Trophoblast cell (in vitro differentiated cells and primary cell): ENCODE measurements at regions not wholly inside any gene's neighbourhood (a gene's known extent, or its start where the extent isn't known, plus 50 kb on each side); places are given as distances from the start of the nearest gene placed in this dataset.

Source experiments
- DNase-seq, 2 donors: peaks; one replicate each; pipeline ENCODE4 v3.0.0-alpha.2; 2016
- H2AFZ ChIP-seq: 2 replicates; pipeline ENCODE4 v1.6.1; 2013; ENCODE audit warnings: low read length, moderate library complexity, mild to moderate bottlenecking; ENCODE audit not compliant: insufficient read depth, poor library complexity
- H2AK5ac ChIP-seq: 2 replicates; pipeline ENCODE4 v1.6.1; 2013; ENCODE audit warnings: mild to moderate bottlenecking, low read length
- H2BK120ac ChIP-seq: 2 replicates; pipeline ENCODE4 v1.6.1; 2013; ENCODE audit warnings: low read length, mild to moderate bottlenecking, moderate library complexity; ENCODE audit not compliant: insufficient read depth, poor library complexity
- H2BK12ac ChIP-seq: 2 replicates; pipeline ENCODE4 v1.6.1; 2013; ENCODE audit warnings: mild to moderate bottlenecking, low read length, moderate library complexity
- H2BK5ac ChIP-seq: 2 replicates; pipeline ENCODE4 v1.6.1; 2013; ENCODE audit warnings: low read length, low read depth, moderate library complexity, mild to moderate bottlenecking; ENCODE audit not compliant: poor library complexity
- H3K14ac ChIP-seq: 2 replicates; pipeline ENCODE4 v1.6.1; 2013; ENCODE audit warnings: mild to moderate bottlenecking, low read length
- H3K18ac ChIP-seq: 2 replicates; pipeline ENCODE4 v1.6.1; 2013; ENCODE audit warnings: mild to moderate bottlenecking, low read length
- H3K23ac ChIP-seq: 2 replicates; pipeline ENCODE4 v1.6.1; 2013; ENCODE audit warnings: low read length
- H3K27ac ChIP-seq: 2 replicates; pipeline ENCODE4 v1.5.1; 2013; ENCODE audit warnings: low read depth, mild to moderate bottlenecking, inconsistent platforms, low read length, moderate library complexity
- H3K27me3 ChIP-seq: 2 replicates; pipeline ENCODE4 v1.6.1; 2013; ENCODE audit warnings: inconsistent platforms, mild to moderate bottlenecking, low read length, moderate library complexity; ENCODE audit not compliant: insufficient read depth
- H3K36me3 ChIP-seq, 2 experiments: 1 replicate in 1 of 2; 2 replicates in 1 of 2; pipeline ENCODE4 v1.6.1; 2013; ENCODE audit warnings: low read length in 2 of 2, mild to moderate bottlenecking in 2 of 2, moderate library complexity in 1 of 2; ENCODE audit not compliant: insufficient read depth in 2 of 2, control insufficient read depth in 1 of 2
- H3K4ac ChIP-seq: 2 replicates; pipeline ENCODE4 v1.6.1; 2013; ENCODE audit warnings: low read depth, mild to moderate bottlenecking, low read length, moderate library complexity
- H3K4me1 ChIP-seq, 2 experiments: 1 replicate in 1 of 2; 2 replicates in 1 of 2; pipeline ENCODE4 v1.6.1; 2013; ENCODE audit warnings: low read length in 2 of 2, mild to moderate bottlenecking in 2 of 2, moderate library complexity in 1 of 2; ENCODE audit not compliant: insufficient read depth in 2 of 2, control insufficient read depth in 1 of 2
- H3K4me2 ChIP-seq: 2 replicates; pipeline ENCODE4 v1.6.1; 2013; ENCODE audit warnings: inconsistent platforms, mild to moderate bottlenecking, low read length, moderate library complexity
- H3K4me3 ChIP-seq: 2 replicates; pipeline ENCODE4 v1.5.1; 2013; ENCODE audit warnings: mild to moderate bottlenecking, low read depth, low read length, inconsistent platforms
- H3K79me1 ChIP-seq: one replicate; pipeline ENCODE4 v1.6.1; 2013; ENCODE audit warnings: low read length
- H3K79me2 ChIP-seq: 2 replicates; pipeline ENCODE4 v1.6.1; 2013; ENCODE audit warnings: low read length, mild to moderate bottlenecking; ENCODE audit not compliant: control insufficient read depth, insufficient read depth, poor library complexity
- H3K9ac ChIP-seq: 2 replicates; pipeline ENCODE4 v1.6.1; 2013; ENCODE audit warnings: mild to moderate bottlenecking, low read length
- H3K9me3 ChIP-seq: 2 replicates; pipeline ENCODE4 v1.6.1; 2013; ENCODE audit warnings: low read depth, mild to moderate bottlenecking, control low read depth, inconsistent platforms, low read length; ENCODE audit not compliant: insufficient read depth
- H4K12ac ChIP-seq: 2 replicates; pipeline ENCODE4 v1.6.1; 2013; ENCODE audit warnings: low read depth, mild to moderate bottlenecking, low read length, moderate library complexity
- H4K8ac ChIP-seq: 2 replicates; pipeline ENCODE4 v1.6.1; 2013; ENCODE audit warnings: low read depth, mild to moderate bottlenecking, low read length, moderate library complexity
- H4K91ac ChIP-seq: one replicate; pipeline ENCODE4 v1.6.1; 2013; ENCODE audit warnings: low read depth, mild to moderate bottlenecking, low read length, moderate library complexity
- WGBS: extraction: QIAGEN DNeasy Blood & Tissue Kit; methylation state at CpG from one replicate; pipeline ENCODE4 v1.1.7; 2013; ENCODE audit warnings: missing lambda C conversion rate; ENCODE audit not compliant: insufficient read length, insufficient coverage; ENCODE audit errors: extremely low coverage; 5-methylcytosine and 5-hydroxymethylcytosine counted together

DNA sequence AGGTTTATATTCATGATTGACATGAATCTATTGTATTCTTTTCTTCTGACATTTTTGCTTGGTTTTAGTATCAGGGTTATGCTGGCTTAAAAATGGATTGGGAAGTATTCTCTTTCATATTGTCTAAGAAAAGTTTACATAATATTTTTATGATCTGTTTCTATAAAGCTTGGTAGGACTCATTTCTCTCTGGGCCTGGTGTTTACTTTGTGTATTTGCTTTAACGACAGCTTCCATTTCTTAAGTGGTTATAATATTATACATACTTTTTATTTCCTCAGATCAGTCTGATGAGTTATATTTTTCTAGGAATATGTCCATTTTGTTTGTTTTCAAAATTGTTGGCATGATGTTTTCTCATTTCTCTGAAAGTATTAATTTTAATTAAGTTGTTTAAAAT lies 117.9 kb upstream of the IL12A start:
- WGBS = no CpG with 5 or more reads among the region's 1 CpG
- Histone ChIP-seq H3K4me1 (no peaks in the 10 kb centered on the region), H2BK120ac (no peak overlapping the region), H4K12ac (no peak overlapping the region), H3K9ac (no peak overlapping the region), H3K79me1 (no peaks in the 10 kb centered on the region), H3K36me3 (peaks cover 3% of the 10 kb centered on the region in 2 experiments), H3K4me3 (no peak overlapping the region), H2AFZ (no peak overlapping the region), H3K4ac (no peak overlapping the region), H2AK5ac (no peak overlapping the region), H3K9me3 (no peaks in the 10 kb centered on the region), H2BK12ac (no peak overlapping the region), H3K4me2 (no peak overlapping the region), H3K14ac (no peak overlapping the region), H3K18ac (no peak overlapping the region), H3K27ac (no peak overlapping the region), H4K8ac (no peak overlapping the region), H4K91ac (no peak overlapping the region), H3K79me2 (no peaks in the 10 kb centered on the region), H3K27me3 (no peaks in the 10 kb centered on the region), H2BK5ac (no peak overlapping the region), H3K23ac (no peak overlapping the region)
- no peak for DNase-seq

DNA sequence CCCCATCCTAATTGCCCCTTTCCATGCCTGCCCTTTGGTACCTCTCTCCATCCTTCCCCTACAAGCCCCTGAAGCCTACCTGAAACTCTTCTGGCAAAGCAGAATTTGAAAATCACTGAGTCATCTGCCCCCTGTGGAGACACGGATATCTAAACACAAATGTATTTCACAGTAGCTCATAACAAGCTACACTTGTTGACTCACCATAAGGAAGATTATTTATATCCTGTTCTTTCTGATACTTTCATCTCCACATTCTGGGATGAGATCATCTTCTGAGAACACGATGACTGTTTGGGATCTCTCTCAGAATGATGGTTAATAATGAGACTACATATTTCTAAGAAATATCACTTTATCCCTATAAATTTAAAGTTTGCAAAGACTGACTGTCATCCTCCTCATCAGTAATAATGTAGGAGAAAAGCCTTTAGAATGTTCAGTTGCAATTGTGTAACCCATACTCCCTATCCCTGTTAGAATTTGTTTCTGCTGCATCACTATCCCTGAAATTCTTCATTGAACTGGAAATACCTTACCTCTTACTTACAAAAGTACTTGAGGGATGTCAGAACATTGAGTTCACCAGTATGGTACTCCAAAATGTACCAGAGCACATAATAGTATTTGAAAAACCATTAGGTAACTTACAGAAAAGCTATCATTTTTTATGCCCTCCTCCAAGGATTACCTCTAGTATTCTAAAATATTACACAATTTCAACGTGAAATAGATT lies 116.1 kb upstream of the IL12A start:
- Histone ChIP-seq H3K27me3 (no peaks in the 10 kb centered on the region), H4K91ac (no peak overlapping the region), H3K79me1 (no peaks in the 10 kb centered on the region), H3K27ac (no peak overlapping the region), H2BK12ac (no peak overlapping the region), H3K79me2 (no peaks in the 10 kb centered on the region), H3K9me3 (no peaks in the 10 kb centered on the region), H2AFZ (no peak overlapping the region), H3K18ac (no peak overlapping the region), H2AK5ac (no peak overlapping the region), H3K9ac (no peak overlapping the region), H2BK120ac (no peak overlapping the region), H3K36me3 (peaks cover under 1 to 4% of the 10 kb centered on the region in 2 experiments), H4K12ac (no peak overlapping the region), H2BK5ac (no peak overlapping the region), H4K8ac (no peak overlapping the region), H3K4me1 (no peaks in the 10 kb centered on the region), H3K4ac (no peak overlapping the region), H3K4me3 (no peak overlapping the region), H3K4me2 (no peak overlapping the region), H3K14ac (no peak overlapping the region), H3K23ac (no peak overlapping the region)
- DNase-seq = no peak
- no CpG with 5 or more reads among the region's 3 CpGs for WGBS

DNA sequence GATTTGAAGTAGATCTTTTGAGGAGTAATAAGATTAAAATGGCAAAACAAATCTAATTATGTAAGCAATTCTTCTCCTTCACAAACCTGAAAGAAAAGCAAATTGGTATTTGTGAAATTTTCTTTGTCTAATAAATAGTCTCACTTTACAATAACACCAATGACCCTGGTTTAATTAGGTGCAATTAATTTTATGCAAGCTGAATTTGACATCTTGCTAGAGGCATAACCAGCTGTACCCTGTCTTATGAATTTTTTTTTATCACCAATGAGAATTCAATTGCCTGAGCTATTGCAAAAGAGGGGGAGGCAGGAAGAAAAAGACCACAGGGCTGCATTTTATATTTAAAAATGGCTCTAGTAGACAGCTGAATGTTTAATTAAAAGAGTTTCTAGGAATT lies 113.5 kb upstream of the IL12A start:
- H3K9ac ChIP-seq = no peak overlapping the region
- no peak overlapping the region for H2BK120ac ChIP-seq
- H2AFZ ChIP-seq = no peak overlapping the region
- H3K14ac ChIP-seq = no peak overlapping the region
- no peak overlapping the region for H4K8ac ChIP-seq
- H3K4me2 ChIP-seq = no peak overlapping the region
- H3K4ac ChIP-seq = no peak overlapping the region
- no peaks in the 10 kb centered on the region for H3K27me3 ChIP-seq
- H3K79me2 ChIP-seq = no peaks in the 10 kb centered on the region
- H4K91ac ChIP-seq = no peak overlapping the region
- H3K23ac ChIP-seq = no peak overlapping the region
- no peak overlapping the region for H3K18ac ChIP-seq
- H3K4me3 ChIP-seq = no peak overlapping the region
- H2AK5ac ChIP-seq = no peak overlapping the region
- H3K9me3 ChIP-seq = no peaks in the 10 kb centered on the region
- H3K4me1 ChIP-seq = no peaks in the 10 kb centered on the region
- H4K12ac ChIP-seq = no peak overlapping the region
- H3K27ac ChIP-seq = no peak overlapping the region
- H3K36me3 ChIP-seq = peaks cover 0 to 4% of the 10 kb centered on the region in 2 experiments
- no peak for DNase-seq
- no peaks in the 10 kb centered on the region for H3K79me1 ChIP-seq
- no peak overlapping the region for H2BK5ac ChIP-seq
- no peak overlapping the region for H2BK12ac ChIP-seq

DNA sequence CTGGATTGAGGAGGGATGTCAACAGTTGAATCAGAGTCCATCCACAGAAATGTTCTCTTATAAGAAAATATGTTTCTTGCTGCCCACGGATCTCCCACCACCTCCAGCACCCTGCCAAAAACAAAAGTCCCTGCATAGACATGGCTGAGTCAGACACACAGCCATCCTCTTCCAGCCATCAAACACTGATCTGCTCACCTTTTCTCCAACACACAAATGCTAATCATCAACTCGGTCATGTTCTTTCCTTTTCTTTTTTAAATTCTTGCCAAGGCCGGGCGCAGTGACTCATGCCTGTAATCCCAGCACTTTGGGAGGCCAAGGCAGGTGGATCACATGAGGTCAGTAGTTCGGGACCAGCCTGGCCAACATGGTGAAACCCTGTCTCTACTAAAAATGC lies 110.7 kb upstream of the IL12A start:
- Histone ChIP-seq H2BK5ac (no peak overlapping the region), H2AK5ac (no peak overlapping the region), H4K12ac (no peak overlapping the region), H3K27ac (no peak overlapping the region), H3K9me3 (no peaks in the 10 kb centered on the region), H3K79me1 (peaks cover 4% of the 10 kb centered on the region), H4K91ac (no peak overlapping the region), H3K4me3 (no peak overlapping the region), H3K27me3 (no peaks in the 10 kb centered on the region), H3K9ac (no peak overlapping the region), H3K79me2 (no peaks in the 10 kb centered on the region), H3K18ac (no peak overlapping the region), H3K23ac (no peak overlapping the region), H3K4ac (no peak overlapping the region), H3K14ac (no peak overlapping the region), H2BK12ac (no peak overlapping the region), H3K36me3 (peaks cover 0 to 6% of the 10 kb centered on the region in 2 experiments), H3K4me2 (no peak overlapping the region), H3K4me1 (peaks cover 6% of the 10 kb centered on the region in 2 experiments), H2BK120ac (no peak overlapping the region), H4K8ac (no peak overlapping the region), H2AFZ (no peak overlapping the region)
- WGBS = no CpG with 5 or more reads among the region's 5 CpGs
- no peak for DNase-seq
